OCI-LY3 (cell line): ENCODE measurements at regions not wholly inside any gene's neighbourhood (a gene's known extent, or its start where the extent isn't known, plus 50 kb on each side); places are given as distances from the start of the nearest gene placed in this dataset.

Experiments used
- EZH2phosphoT487 ChIP-seq: fragments of 200-600 bp; shearing (Covaris generic); IDR thresholded peaks from 2 replicates; pipeline ENCODE4 v1.6.1; 2018; ENCODE audit warnings: antibody characterized with exemption, mixed run types, low read depth
- TF ChIP-seq, protein P1 (sequence below): fragments of 200-600, 300-600 bp; sonication (generic); IDR thresholded peaks from 2 replicates; pipeline ENCODE4 v1.5.1; 2014; ENCODE audit warnings: antibody characterized with exemption, low read length, low read depth

DNA sequence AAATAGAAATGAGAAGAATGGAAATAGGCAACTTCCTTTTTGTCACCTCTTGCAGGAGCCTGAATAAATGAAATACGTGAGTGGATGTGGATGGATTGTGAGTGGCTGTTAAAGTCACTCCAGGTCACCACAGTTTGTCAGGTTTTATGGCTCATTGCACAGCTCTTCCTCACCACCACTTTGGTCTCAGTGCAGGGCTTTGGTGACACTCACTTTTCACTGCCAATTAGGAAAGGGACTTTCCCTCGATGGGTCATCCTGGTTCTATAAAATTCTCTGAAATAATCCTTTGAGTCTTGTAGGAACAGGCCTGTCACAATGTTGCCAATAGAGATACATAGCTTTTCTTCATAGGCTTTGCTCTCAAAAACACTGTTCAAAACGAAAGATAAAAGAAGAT, 172.4 kb upstream of the C11orf87 start:
- TF ChIP-seq, protein P1, sequence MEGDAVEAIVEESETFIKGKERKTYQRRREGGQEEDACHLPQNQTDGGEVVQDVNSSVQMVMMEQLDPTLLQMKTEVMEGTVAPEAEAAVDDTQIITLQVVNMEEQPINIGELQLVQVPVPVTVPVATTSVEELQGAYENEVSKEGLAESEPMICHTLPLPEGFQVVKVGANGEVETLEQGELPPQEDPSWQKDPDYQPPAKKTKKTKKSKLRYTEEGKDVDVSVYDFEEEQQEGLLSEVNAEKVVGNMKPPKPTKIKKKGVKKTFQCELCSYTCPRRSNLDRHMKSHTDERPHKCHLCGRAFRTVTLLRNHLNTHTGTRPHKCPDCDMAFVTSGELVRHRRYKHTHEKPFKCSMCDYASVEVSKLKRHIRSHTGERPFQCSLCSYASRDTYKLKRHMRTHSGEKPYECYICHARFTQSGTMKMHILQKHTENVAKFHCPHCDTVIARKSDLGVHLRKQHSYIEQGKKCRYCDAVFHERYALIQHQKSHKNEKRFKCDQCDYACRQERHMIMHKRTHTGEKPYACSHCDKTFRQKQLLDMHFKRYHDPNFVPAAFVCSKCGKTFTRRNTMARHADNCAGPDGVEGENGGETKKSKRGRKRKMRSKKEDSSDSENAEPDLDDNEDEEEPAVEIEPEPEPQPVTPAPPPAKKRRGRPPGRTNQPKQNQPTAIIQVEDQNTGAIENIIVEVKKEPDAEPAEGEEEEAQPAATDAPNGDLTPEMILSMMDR: no peak
- no peak for TF ChIP-seq EZH2phosphoT487
